ENCODE measurements at regions not wholly inside any gene's neighbourhood (a gene's known extent, or its start where the extent isn't known, plus 50 kb on each side); places are given as distances from the start of the nearest gene placed in this dataset.

DNA sequence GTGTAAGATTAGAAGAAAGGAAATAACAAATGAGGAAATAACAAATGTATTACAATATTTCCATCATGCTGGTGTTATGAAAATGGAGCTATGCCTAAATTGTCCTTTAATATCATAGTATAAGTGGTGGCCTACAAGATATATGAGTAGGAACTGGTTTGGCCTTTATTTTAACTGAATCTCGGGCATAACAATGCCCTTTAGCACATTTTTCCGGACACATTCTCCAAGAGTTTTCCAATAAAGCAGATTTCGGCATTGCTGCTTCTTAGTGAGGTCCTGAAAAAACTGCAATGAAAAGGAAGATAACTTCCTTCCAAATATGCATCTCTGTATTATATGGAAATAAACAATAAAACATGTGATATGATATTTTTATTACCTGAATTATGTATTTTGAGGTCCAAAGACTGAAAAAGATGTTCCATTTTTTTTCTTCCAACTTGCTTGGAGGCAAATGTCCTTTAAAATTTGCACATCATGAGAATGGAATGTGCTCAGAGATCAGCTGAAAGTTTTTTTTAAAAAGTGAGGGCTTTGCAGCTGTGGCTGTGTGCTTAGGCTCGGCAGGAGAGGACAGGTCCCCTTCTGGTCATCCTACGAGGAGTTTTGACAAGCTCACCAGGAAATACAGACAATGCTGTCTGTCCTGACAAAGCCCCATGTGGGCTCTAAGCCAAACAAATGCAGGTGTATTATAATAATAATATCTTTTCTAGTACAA, 132.3 kb upstream of the RND3 start:
- no peaks in the 10 kb centered on the region for H3K36me3 ChIP-seq (ENCODE audit: control insufficient read depth, low read length)
- no peaks in the 10 kb centered on the region for H3K9me3 ChIP-seq (ENCODE audit: control insufficient read depth, insufficient read depth, low read length)
- H3K79me2 ChIP-seq (ENCODE audit: control insufficient read depth, low read length), result no peaks in the 10 kb centered on the region
- no peaks in the 10 kb centered on the region for H4K20me1 ChIP-seq (ENCODE audit: control insufficient read depth, insufficient read depth, low read depth, low read length)
- H3K9me2 ChIP-seq (replicated peaks; ENCODE audit: control insufficient read depth, low read length), result no peaks in the 10 kb centered on the region
- TF ChIP-seq CTCF (IDR thresholded peaks at IDR 0.05; ENCODE audit: low read depth, low read length, poor library complexity, severe bottlenecking), result no peak
- no peak for TF ChIP-seq EZH2phosphoT487 (IDR thresholded peaks at IDR 0.05; ENCODE audit: borderline replicate concordance, low read length)
- H3F3A ChIP-seq (ENCODE audit: control insufficient read depth, insufficient read depth), result no peaks in the 10 kb centered on the region
- no peaks in the 10 kb centered on the region for H3K27me3 ChIP-seq (ENCODE audit: control insufficient read depth, low read length)
- no peak overlapping the region for H3K4me2 ChIP-seq (ENCODE audit: low read length)
- no peak overlapping the region for H3K4me3 ChIP-seq (ENCODE audit: low read length)
- H3K4me1 ChIP-seq (ENCODE audit: control insufficient read depth, low read length), result no peaks in the 10 kb centered on the region
- H3K27ac ChIP-seq (ENCODE audit: low read depth, low read length), result no peak overlapping the region

- Histone ChIP-seq H4K20me1 (ENCODE audit: control insufficient read depth, insufficient read depth, low read depth, low read length) (no peaks in the 10 kb centered on the region), H3K36me3 (ENCODE audit: control insufficient read depth, low read length) (no peaks in the 10 kb centered on the region), H3K79me2 (ENCODE audit: control insufficient read depth, low read length) (no peaks in the 10 kb centered on the region), H3K4me1 (ENCODE audit: control insufficient read depth, low read length) (no peaks in the 10 kb centered on the region), H3K27me3 (ENCODE audit: control insufficient read depth, low read length) (no peaks in the 10 kb centered on the region), H3K4me2 (ENCODE audit: low read length) (no peak overlapping the region), H3K9me3 (ENCODE audit: control insufficient read depth, insufficient read depth, low read length) (no peaks in the 10 kb centered on the region), H3K4me3 (ENCODE audit: low read length) (no peak overlapping the region), H3K27ac (ENCODE audit: low read depth, low read length) (no peak overlapping the region), H3K9me2 (replicated peaks; ENCODE audit: control insufficient read depth, low read length) (no peaks in the 10 kb centered on the region), H3F3A (ENCODE audit: control insufficient read depth, insufficient read depth) (no peaks in the 10 kb centered on the region)
- TF ChIP-seq CTCF (IDR thresholded peaks at IDR 0.05; ENCODE audit: low read depth, low read length, poor library complexity, severe bottlenecking) (no peak), EZH2phosphoT487 (IDR thresholded peaks at IDR 0.05; ENCODE audit: borderline replicate concordance, low read length) (no peak)
These were observed 130.9 kb upstream of the RND3 start for GRCh38 chr2:150618245-150618895.

DNA sequence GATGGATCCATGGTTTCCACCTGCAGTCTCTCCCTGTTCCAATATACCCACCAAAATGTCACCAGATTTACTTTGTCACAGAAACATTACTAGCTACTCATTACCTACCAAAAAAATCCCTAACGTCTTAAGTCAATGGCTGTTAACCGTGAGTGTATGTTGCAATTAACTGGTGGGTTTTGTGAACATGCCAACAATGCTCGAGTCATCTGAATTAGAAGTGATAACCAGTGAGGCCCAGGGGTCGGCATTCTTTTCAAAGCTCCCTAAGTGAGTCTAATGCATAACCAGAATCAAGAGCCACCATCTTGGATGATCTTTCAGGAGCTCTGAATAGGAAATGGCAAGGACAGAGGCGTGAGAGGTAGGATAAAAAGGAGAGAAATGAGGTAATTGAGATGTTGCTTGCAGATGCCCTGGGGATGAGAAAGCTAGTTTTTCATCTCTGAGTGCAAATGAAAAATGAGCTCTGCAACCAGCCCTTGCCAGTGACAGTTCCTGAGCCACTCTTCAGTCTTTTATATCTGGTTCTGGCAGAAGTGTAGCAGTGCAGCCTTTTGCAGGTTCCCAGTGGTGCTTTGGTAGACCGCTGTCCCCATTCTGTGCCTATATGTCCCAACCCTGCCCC, 130.0 kb upstream of the RND3 start:
- Histone ChIP-seq H3K9me3 (ENCODE audit: control insufficient read depth, insufficient read depth, low read length) (no peaks in the 10 kb centered on the region), H3K27me3 (ENCODE audit: control insufficient read depth, low read length) (no peaks in the 10 kb centered on the region), H3K9me2 (replicated peaks; ENCODE audit: control insufficient read depth, low read length) (no peaks in the 10 kb centered on the region), H3F3A (ENCODE audit: control insufficient read depth, insufficient read depth) (no peaks in the 10 kb centered on the region), H3K27ac (ENCODE audit: low read depth, low read length) (no peak overlapping the region), H4K20me1 (ENCODE audit: control insufficient read depth, insufficient read depth, low read depth, low read length) (no peaks in the 10 kb centered on the region), H3K4me2 (ENCODE audit: low read length) (no peak overlapping the region), H3K4me3 (ENCODE audit: low read length) (no peak overlapping the region), H3K79me2 (ENCODE audit: control insufficient read depth, low read length) (no peaks in the 10 kb centered on the region), H3K36me3 (ENCODE audit: control insufficient read depth, low read length) (no peaks in the 10 kb centered on the region), H3K4me1 (ENCODE audit: control insufficient read depth, low read length) (no peaks in the 10 kb centered on the region)
- no peak for TF ChIP-seq EZH2phosphoT487 (IDR thresholded peaks at IDR 0.05; ENCODE audit: borderline replicate concordance, low read length)
- no peak for TF ChIP-seq CTCF (IDR thresholded peaks at IDR 0.05; ENCODE audit: low read depth, low read length, poor library complexity, severe bottlenecking)

All from DOHH2 (cell line).